Prostate gland (tissue), 2 donors: ENCODE measurements at regions not wholly inside any gene's neighbourhood (a gene's known extent, or its start where the extent isn't known, plus 50 kb on each side); places are given as distances from the start of the nearest gene placed in this dataset.
"Not testable (repeated sequence)": the region's sequence is repeated elsewhere in the genome, so short reads cannot be mapped to it uniquely, and the experiment has no call there.

Experiments used
- DNase-seq: peaks from one replicate; pipeline ENCODE4 v3.0.0-alpha.2; 2019; ENCODE audit warnings: low spot score
- H3K27ac ChIP-seq, 2 donors: fragments of 200-600 bp; sonication (generic); 2 replicates each; pipeline ENCODE4 v1.5.1; 2017 to 2019
- H3K27me3 ChIP-seq: fragments of 200-600 bp; sonication (generic); replicated peaks from 2 replicates; pipeline ENCODE4 v1.5.1; 2019; ENCODE audit not compliant: insufficient read depth
- H3K36me3 ChIP-seq, 2 donors: fragments of 200-600 bp; sonication (generic); 1 replicate in 1 of 2; 2 replicates in 1 of 2; pipeline versions ENCODE4 v1.5.1 to v1.8.1; 2017 to 2019
- H3K4me1 ChIP-seq: fragments of 200-600 bp; sonication (generic); replicated peaks from 2 replicates; pipeline ENCODE4 v1.5.1; 2019
- H3K4me3 ChIP-seq, 2 donors: fragments of 200-600 bp; sonication (generic); 2 replicates each; pipeline ENCODE4 v1.5.1; 2017 to 2019
- H3K9me3 ChIP-seq: fragments of 200-600 bp; sonication (generic); 2 replicates; pipeline ENCODE4 v1.5.1; 2017
- POLR2A ChIP-seq: fragments of 450-650 bp; IDR thresholded peaks from one replicate; pipeline ENCODE4 v1.6.1; 2016; ENCODE audit warnings: antibody characterized with exemption, mild to moderate bottlenecking
- POLR2AphosphoS5 ChIP-seq: sonication (generic); formaldehyde crosslinking; IDR thresholded peaks from one replicate; pipeline ENCODE4 v1.6.1; 2017; ENCODE audit warnings: antibody characterized with exemption
- WGBS: methylation state at CpG from one replicate; pipeline ENCODE4 v1.1.5; 2018; 5-methylcytosine and 5-hydroxymethylcytosine counted together
- intact Hi-C: fragments of 100-400 bp; cut with DNase I; formaldehyde crosslinking; loops from one replicate; pipeline ENCODE4 v1.14.2; 2022
- TF ChIP-seq, protein P1 (sequence below), 4 experiments: fragments of 200-600 bp in 2 of 4; fragments of 450-650 bp in 2 of 4; sonication (generic) in 2 of 4; IDR thresholded peaks; 1 replicate in 3 of 4; 2 replicates in 1 of 4; pipeline ENCODE4 v1.5.1; 2016 to 2019; ENCODE audit warnings: antibody characterized with exemption in 4 of 4, mild to moderate bottlenecking in 2 of 4, moderate library complexity in 2 of 4

DNA sequence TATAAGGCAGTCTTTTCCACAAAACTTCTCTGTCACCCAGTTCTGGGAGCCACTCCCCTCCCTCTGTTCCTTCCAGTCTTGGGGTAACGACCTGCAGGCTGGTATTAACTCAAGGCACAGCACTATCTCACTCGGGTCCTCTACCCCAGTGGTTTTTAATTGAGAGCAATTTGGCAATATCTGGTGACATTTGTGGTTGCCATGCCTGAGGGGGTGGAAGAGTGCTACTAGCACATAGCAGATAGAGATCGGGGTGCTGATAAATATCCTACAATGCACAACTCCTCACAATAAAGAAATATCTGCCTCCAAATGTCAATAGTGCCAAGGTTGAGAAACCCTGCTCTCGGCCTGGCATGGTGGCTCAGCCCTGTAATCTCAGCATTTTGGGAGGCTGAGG is 117.7 kb upstream of the ABCC4 start:
- no peaks in the 10 kb centered on the region for H3K27me3 ChIP-seq
- WGBS, result 41% methylated on average over 4 of the region's 4 CpGs
- TF ChIP-seq POLR2A (no peak), POLR2AphosphoS5 (no peak)
- TF ChIP-seq, protein P1, sequence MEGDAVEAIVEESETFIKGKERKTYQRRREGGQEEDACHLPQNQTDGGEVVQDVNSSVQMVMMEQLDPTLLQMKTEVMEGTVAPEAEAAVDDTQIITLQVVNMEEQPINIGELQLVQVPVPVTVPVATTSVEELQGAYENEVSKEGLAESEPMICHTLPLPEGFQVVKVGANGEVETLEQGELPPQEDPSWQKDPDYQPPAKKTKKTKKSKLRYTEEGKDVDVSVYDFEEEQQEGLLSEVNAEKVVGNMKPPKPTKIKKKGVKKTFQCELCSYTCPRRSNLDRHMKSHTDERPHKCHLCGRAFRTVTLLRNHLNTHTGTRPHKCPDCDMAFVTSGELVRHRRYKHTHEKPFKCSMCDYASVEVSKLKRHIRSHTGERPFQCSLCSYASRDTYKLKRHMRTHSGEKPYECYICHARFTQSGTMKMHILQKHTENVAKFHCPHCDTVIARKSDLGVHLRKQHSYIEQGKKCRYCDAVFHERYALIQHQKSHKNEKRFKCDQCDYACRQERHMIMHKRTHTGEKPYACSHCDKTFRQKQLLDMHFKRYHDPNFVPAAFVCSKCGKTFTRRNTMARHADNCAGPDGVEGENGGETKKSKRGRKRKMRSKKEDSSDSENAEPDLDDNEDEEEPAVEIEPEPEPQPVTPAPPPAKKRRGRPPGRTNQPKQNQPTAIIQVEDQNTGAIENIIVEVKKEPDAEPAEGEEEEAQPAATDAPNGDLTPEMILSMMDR (IDR thresholded peaks at IDR 0.05), result no peak
- H3K27ac ChIP-seq, result no peak overlapping the region
- H3K36me3 ChIP-seq, result no peaks in the 10 kb centered on the region
- H3K4me3 ChIP-seq, result no peak overlapping the region
- intact Hi-C loops, result no loop called here
- DNase-seq, result no peak
- no peaks in the 10 kb centered on the region for H3K9me3 ChIP-seq
- no peaks in the 10 kb centered on the region for H3K4me1 ChIP-seq

DNA sequence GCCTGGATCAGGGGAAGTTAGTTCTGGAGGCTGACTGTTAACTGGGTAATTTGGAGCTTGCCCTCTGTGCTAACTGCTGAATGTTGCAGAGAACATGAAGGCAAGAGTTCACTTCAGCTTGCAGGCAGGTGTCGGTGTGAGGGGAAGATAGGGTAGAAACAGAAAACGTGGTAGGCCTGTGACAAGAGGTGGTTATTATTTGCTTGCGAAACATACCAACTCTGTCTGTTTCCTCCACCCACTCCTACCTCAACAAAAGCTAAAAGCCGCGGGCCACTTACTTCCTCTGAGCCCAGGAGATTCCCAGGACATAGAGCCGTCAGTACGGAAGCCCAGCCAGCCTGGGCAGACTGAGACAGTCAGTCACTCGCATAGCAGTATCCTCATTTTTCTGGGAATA is 119.2 kb upstream of the ABCC4 start:
- Histone ChIP-seq H3K27ac (no peak overlapping the region), H3K36me3 (no peaks in the 10 kb centered on the region), H3K9me3 (no peaks in the 10 kb centered on the region), H3K4me3 (no peak overlapping the region), H3K27me3 (no peaks in the 10 kb centered on the region), H3K4me1 (no peaks in the 10 kb centered on the region)
- TF ChIP-seq POLR2A (no peak), POLR2AphosphoS5 (no peak)
- TF ChIP-seq, protein P1 (IDR thresholded peaks at IDR 0.05), result no peak
- no peak for DNase-seq
- intact Hi-C loops, result no loop called here
- WGBS, result 57% methylated on average over 8 of the region's 8 CpGs

DNA sequence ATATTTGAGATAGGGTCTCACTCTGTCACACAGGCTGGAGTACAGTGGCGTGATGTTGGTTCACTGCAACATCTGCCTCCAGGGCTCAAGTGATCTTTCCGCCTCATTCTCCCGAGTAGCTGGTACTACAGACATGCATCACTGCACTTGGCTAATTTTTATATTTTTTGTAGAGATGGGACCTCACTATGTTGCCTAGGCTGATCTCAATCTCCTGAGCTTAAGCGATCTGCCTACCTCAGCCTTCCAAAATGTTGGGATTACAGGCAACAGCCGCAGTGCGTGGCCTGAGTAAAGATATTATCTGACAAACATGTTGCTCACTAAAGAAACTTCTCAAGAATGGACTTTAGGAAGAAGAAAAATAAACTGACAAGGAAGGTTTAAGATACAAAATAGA is 125.4 kb upstream of the ABCC4 start:
- intact Hi-C loops, result no loop called here
- H3K36me3 ChIP-seq, result no peaks in the 10 kb centered on the region

DNA sequence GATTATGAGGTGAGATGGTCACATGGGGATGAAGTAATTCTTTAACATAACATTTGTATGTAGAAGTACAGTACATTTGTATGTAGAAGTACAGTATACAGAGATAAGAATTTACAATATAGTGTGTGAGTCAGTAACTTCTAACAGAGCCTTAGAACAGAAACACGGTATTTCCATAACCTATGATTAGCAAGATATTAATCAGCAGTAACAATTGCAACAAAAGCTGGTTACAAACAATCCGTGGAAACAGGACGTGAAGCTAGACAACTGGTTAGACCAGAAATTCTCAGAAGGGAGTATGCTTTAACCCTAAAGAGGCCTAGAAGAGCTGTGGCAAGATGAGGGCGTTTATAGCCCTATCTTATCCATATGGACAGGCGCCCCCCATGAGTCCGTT is 122.0 kb upstream of the CLDN10 start:
- H3K27ac ChIP-seq, result peak overlapping the region in 1 of 2 donors; percentile 19
- H3K4me3 ChIP-seq, H3K36me3 ChIP-seq, H3K4me1 ChIP-seq, H3K27me3 ChIP-seq, DNase-seq, intact Hi-C loops, H3K9me3 ChIP-seq: not testable (repeated sequence)
- peak; percentile 25 for TF ChIP-seq POLR2AphosphoS5
- 46% methylated on average over 6 of the region's 6 CpGs for WGBS

More for the DNA sequence above, 125.4 kb upstream of the ABCC4 start:
- TF ChIP-seq POLR2AphosphoS5 (no peak), POLR2A (no peak)
- TF ChIP-seq, protein P1 (IDR thresholded peaks at IDR 0.05), result no peak
- Histone ChIP-seq H3K4me3 (no peak overlapping the region), H3K9me3 (no peaks in the 10 kb centered on the region), H3K27ac (no peak overlapping the region), H3K27me3 (no peaks in the 10 kb centered on the region), H3K4me1 (no peaks in the 10 kb centered on the region)
- WGBS, result 94% methylated on average over 6 of the region's 6 CpGs
- no peak for DNase-seq

DNA sequence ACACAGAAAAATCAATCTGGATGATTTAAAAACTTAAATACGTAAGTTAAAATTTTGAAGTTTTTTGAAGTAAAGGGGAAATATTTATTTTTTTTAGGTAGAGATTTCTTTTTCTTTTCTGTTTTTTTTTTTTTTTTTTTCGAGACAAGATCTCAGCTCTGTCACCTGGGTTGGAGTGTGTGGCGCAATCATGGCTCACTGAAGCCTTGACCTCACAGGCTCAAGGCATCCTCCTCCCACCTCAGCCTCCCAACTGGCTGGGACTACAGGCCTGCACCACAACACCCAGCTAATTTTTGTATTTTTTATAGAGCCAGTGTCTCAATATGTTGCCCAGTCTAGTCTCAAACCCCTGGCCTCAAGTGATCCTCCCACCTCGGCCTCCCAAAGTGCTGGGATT is 120.4 kb upstream of the CLDN10 start:
- no peak for DNase-seq
- TF ChIP-seq POLR2AphosphoS5, result no peak
- no peak for TF ChIP-seq POLR2A
- TF ChIP-seq, protein P1 (IDR thresholded peaks at IDR 0.05), result no peak
- no peak overlapping the region for H3K4me3 ChIP-seq
- H3K27me3 ChIP-seq, result no peaks in the 10 kb centered on the region
- intact Hi-C loops, result no loop called here
- no peak overlapping the region for H3K27ac ChIP-seq
- H3K4me1 ChIP-seq, result no peaks in the 10 kb centered on the region
- over 99% methylated on average over 4 of the region's 4 CpGs for WGBS
- H3K36me3 ChIP-seq, result no peaks in the 10 kb centered on the region
- no peaks in the 10 kb centered on the region for H3K9me3 ChIP-seq
